Esophagus squamous epithelium (tissue), 4 donors: ENCODE measurements at regions not wholly inside any gene's neighbourhood (a gene's known extent, or its start where the extent isn't known, plus 50 kb on each side); places are given as distances from the start of the nearest gene placed in this dataset.

ENCODE experiments used
- POLR2A ChIP-seq, 4 donors: fragments of 450-650 bp; IDR thresholded peaks; one replicate each; pipeline ENCODE4 v1.6.1; 2017; ENCODE audit warnings: antibody characterized with exemption in 4 of 4, mild to moderate bottlenecking in 4 of 4, moderate library complexity in 3 of 4
- TF ChIP-seq, protein P1 (sequence below), 6 experiments: fragments of 450-650 bp in 4 of 6; fragments of 200-600 bp in 2 of 6; sonication (generic) in 2 of 6; IDR thresholded peaks; one replicate each; pipeline ENCODE4 v1.5.1; 2016 to 2019; ENCODE audit warnings: antibody characterized with exemption in 6 of 6, mild to moderate bottlenecking in 4 of 6, moderate library complexity in 4 of 6

DNA sequence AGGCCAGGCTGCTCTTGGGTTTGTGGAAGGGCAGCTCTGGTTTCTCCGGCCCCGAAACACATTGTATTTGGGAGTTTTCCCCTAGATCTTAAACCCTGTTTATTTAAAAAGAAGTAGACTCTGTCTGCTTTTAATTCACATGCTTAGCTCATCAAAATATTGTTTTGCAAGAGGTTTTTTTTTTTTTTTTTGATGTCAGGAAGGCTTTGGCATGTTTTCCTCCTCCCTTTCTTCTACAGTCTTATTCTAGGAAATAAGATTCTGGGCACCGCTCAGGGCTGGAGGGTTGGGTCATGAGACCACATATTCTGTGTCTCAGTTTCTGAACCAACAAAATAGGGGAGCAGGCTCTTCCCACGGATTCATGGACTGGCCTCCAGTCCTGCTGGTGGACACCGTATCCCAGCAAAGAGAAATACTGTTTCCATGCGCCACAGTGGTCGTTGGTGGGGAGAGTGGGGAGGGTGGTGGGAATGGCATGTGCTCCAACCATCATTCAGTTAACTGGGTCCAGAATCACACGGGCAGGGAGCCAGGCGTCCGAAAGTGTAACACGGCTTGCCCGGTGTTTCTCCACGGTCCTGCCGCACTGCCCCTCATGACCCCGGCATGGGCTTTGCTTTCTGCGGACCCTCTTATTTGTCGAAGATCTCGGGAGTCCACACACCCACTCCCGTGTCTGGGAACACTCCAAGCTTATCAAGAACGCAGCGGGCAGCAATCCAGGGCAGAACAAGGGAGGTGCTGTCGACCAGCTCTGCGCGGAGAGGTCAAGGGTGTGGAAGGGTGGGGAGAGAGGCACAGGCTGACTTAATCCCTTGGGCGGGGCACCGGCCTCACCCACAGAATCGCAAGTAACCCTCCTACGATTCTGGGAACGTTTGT lies 176.7 kb downstream of the GLI2 start:
- TF ChIP-seq, protein P1, sequence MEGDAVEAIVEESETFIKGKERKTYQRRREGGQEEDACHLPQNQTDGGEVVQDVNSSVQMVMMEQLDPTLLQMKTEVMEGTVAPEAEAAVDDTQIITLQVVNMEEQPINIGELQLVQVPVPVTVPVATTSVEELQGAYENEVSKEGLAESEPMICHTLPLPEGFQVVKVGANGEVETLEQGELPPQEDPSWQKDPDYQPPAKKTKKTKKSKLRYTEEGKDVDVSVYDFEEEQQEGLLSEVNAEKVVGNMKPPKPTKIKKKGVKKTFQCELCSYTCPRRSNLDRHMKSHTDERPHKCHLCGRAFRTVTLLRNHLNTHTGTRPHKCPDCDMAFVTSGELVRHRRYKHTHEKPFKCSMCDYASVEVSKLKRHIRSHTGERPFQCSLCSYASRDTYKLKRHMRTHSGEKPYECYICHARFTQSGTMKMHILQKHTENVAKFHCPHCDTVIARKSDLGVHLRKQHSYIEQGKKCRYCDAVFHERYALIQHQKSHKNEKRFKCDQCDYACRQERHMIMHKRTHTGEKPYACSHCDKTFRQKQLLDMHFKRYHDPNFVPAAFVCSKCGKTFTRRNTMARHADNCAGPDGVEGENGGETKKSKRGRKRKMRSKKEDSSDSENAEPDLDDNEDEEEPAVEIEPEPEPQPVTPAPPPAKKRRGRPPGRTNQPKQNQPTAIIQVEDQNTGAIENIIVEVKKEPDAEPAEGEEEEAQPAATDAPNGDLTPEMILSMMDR (IDR thresholded peaks at IDR 0.05) = no peak
- TF ChIP-seq POLR2A (IDR thresholded peaks at IDR 0.05) = no peak
